ENCODE measurements at regions not wholly inside any gene's neighbourhood (a gene's known extent, or its start where the extent isn't known, plus 50 kb on each side); places are given as distances from the start of the nearest gene placed in this dataset.

- DNase-seq, result no peak
These were observed 288.3 kb upstream of the TNRC6C start for GRCh38 chr17:77670173-77670572.

GRCh38 chr17:77674358-77674757 is 284.1 kb upstream of the TNRC6C start:
- DNase-seq, result no peak

GRCh38 chr17:77675411-77675810 is 283.1 kb upstream of the TNRC6C start:
- no peak for DNase-seq

GRCh38 chr17:77675816-77676215 is 282.7 kb upstream of the TNRC6C start:
- DNase-seq, result no peak

GRCh38 chr17:77676237-77676661 is 282.3 kb upstream of the TNRC6C start:
- DNase-seq, result no peak

GRCh38 chr17:77677211-77677610 is 281.3 kb upstream of the TNRC6C start:
- no peak for DNase-seq

- no peak for DNase-seq
These were observed 280.9 kb upstream of the TNRC6C start for GRCh38 chr17:77677630-77678029.

- no peak for DNase-seq
These were observed 278.9 kb upstream of the TNRC6C start for GRCh38 chr17:77679589-77679988.

- DNase-seq, result no peak
These were observed 276.6 kb upstream of the TNRC6C start for GRCh38 chr17:77681861-77682260.

GRCh38 chr17:77684803-77685798 is 273.4 kb upstream of the TNRC6C start:
- DNase-seq, result no peak

GRCh38 chr17:77685881-77686486 is 272.5 kb upstream of the TNRC6C start:
- DNase-seq, result no peak

GRCh38 chr17:77686903-77687302 is 271.6 kb upstream of the TNRC6C start:
- DNase-seq, result no peak

GRCh38 chr17:77687417-77687816 is 271.1 kb upstream of the TNRC6C start:
- no peak for DNase-seq

GRCh38 chr17:77687921-77688320 is 270.6 kb upstream of the TNRC6C start:
- no peak for DNase-seq

- no peak for DNase-seq
These were observed 270.1 kb upstream of the TNRC6C start for GRCh38 chr17:77688369-77688768.

- peak; percentile 24 for DNase-seq
These were observed 268.0 kb upstream of the TNRC6C start for GRCh38 chr17:77690271-77691161.

GRCh38 chr17:77691216-77692085 is 267.1 kb upstream of the TNRC6C start:
- DNase-seq, result no peak

GRCh38 chr17:77692571-77693161 is 265.8 kb upstream of the TNRC6C start:
- DNase-seq, result peak; percentile 16

GRCh38 chr17:77693301-77693700 is 265.2 kb upstream of the TNRC6C start:
- DNase-seq, result no peak

GRCh38 chr17:77693776-77694175 is 264.7 kb upstream of the TNRC6C start:
- DNase-seq, result no peak

Measured in CD4-positive, alpha-beta T cell treated with Interleukin-21 for 1 hour (primary cell).